Thoracic aorta (tissue), 2 donors: ENCODE measurements at regions not wholly inside any gene's neighbourhood (a gene's known extent, or its start where the extent isn't known, plus 50 kb on each side); places are given as distances from the start of the nearest gene placed in this dataset.

Experiments
- ATAC-seq: fragments of 150-250 bp; one replicate; pipeline ENCODE4 v1.8.0; 2017; ENCODE audit warnings: low read depth; ENCODE audit not compliant: insufficient number of reproducible peaks, low FRiP score
- DNase-seq: peaks from one replicate; pipeline ENCODE4 v3.0.0-alpha.2; 2020; ENCODE audit warnings: low spot score
- H3K27ac ChIP-seq, 2 donors: fragments of 200-600 bp; sonication (generic); 1 replicate in 1 of 2; 2 replicates in 1 of 2; pipeline ENCODE4 v1.5.1; 2016; ENCODE audit warnings: mild to moderate bottlenecking in 2 of 2, moderate library complexity in 2 of 2
- H3K27me3 ChIP-seq: fragments of 200-600 bp; sonication (generic); replicated peaks from 2 replicates; pipeline ENCODE4 v1.6.0; 2016; ENCODE audit warnings: mild to moderate bottlenecking; ENCODE audit not compliant: insufficient read depth
- H3K36me3 ChIP-seq: fragments of 200-600 bp; sonication (generic); one replicate; pipeline ENCODE4 v1.5.1; 2016
- H3K4me1 ChIP-seq, 2 donors: fragments of 200-600 bp; sonication (generic); 1 replicate in 1 of 2; 2 replicates in 1 of 2; pipeline versions ENCODE4 v1.5.1 to v1.6.0; 2016; ENCODE audit warnings: low read depth in 2 of 2, mild to moderate bottlenecking in 1 of 2; ENCODE audit not compliant: control insufficient read depth in 1 of 2
- H3K4me3 ChIP-seq: fragments of 200-600 bp; sonication (generic); 2 replicates; pipeline ENCODE4 v1.5.1; 2016; ENCODE audit warnings: mild to moderate bottlenecking
- H3K9me3 ChIP-seq: fragments of 200-600 bp; sonication (generic); 2 replicates; pipeline ENCODE4 v1.5.1; 2016
- TF ChIP-seq, protein P1 (sequence below): fragments of 200-600 bp; sonication (generic); IDR thresholded peaks from one replicate; pipeline ENCODE4 v1.5.1; 2019; ENCODE audit warnings: antibody characterized with exemption

DNA sequence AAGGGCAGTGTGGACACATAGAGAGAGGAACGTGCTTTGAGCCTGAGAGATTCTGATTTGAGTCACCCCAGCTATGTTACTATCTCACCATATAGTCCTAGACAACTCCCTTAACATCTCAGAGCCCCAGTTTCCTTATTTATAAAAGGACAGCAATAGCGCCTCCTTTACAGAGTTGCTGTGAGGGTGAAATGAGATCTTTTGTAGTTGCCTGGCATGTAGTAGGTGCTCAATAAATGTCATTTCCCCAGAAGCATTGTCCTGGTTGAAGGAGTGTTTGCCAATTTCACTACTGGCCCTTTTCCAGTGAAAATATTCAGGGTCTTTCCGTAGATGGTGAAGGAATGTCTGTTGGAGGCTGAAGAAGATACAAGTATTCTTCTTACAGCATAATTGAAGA, 51.3 kb upstream of the FAM180A start:
- Histone ChIP-seq H3K9me3 (no peaks in the 10 kb centered on the region), H3K4me1 (peaks cover 11 to 51% of the 10 kb centered on the region in 2 donors), H3K36me3 (no peaks in the 10 kb centered on the region), H3K4me3 (no peak overlapping the region), H3K27ac (no peak overlapping the region), H3K27me3 (no peaks in the 10 kb centered on the region)
- ATAC-seq = no peak
- no peak for DNase-seq
- TF ChIP-seq, protein P1, sequence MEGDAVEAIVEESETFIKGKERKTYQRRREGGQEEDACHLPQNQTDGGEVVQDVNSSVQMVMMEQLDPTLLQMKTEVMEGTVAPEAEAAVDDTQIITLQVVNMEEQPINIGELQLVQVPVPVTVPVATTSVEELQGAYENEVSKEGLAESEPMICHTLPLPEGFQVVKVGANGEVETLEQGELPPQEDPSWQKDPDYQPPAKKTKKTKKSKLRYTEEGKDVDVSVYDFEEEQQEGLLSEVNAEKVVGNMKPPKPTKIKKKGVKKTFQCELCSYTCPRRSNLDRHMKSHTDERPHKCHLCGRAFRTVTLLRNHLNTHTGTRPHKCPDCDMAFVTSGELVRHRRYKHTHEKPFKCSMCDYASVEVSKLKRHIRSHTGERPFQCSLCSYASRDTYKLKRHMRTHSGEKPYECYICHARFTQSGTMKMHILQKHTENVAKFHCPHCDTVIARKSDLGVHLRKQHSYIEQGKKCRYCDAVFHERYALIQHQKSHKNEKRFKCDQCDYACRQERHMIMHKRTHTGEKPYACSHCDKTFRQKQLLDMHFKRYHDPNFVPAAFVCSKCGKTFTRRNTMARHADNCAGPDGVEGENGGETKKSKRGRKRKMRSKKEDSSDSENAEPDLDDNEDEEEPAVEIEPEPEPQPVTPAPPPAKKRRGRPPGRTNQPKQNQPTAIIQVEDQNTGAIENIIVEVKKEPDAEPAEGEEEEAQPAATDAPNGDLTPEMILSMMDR = no peak
